SK-N-SH (cell line): ENCODE measurements at regions not wholly inside any gene's neighbourhood (a gene's known extent, or its start where the extent isn't known, plus 50 kb on each side); places are given as distances from the start of the nearest gene placed in this dataset.

Experiments used
- CTCF ChIA-PET: fragments of 300-600, 350-600 bp; formaldehyde crosslinking; extraction: SDS; loops from one replicate; lab custom pipeline; 2021; lab: Yijun Ruan, JAX
- POLR2A ChIA-PET: fragments of 350-600 bp; sonication (Branson Sonifier 250); formaldehyde crosslinking; extraction: SDS; loops from one replicate; lab custom pipeline; 2020; ENCODE audit warnings: antibody characterized with exemption, inconsistent platforms; lab: Yijun Ruan, JAX
- DNase-seq: peaks from one replicate; pipeline ENCODE4 v3.0.0; 2012
- H2AFZ ChIP-seq: fragments of 200-600 bp; sonication (generic); 2 replicates; pipeline ENCODE4 v1.8.1; 2016; ENCODE audit warnings: antibody characterized with exemption, mild to moderate bottlenecking, low read depth
- H3F3A ChIP-seq: fragments of 200-600 bp; sonication (generic); replicated peaks from 2 replicates; pipeline ENCODE3; 2016; ENCODE audit warnings: antibody characterized with exemption, mild to moderate bottlenecking; ENCODE audit not compliant: insufficient read depth
- H3K27ac ChIP-seq, 2 experiments: fragments of 200-500 bp in 1 of 2; fragments of 200-600 bp in 1 of 2; sonication (Bioruptor generic) in 1 of 2; sonication (generic), shearing (Covaris generic) in 1 of 2; 2 replicates each; pipeline versions ENCODE4 v1.5.1 to v1.6.1; 2014 to 2016; ENCODE audit warnings: low read depth in 2 of 2, inconsistent platforms in 1 of 2, low read length in 1 of 2, mild to moderate bottlenecking in 1 of 2, mixed read lengths in 1 of 2
- H3K27me3 ChIP-seq: fragments of 200-600 bp; sonication (generic), shearing (Covaris generic); 2 replicates; pipeline ENCODE4 v1.6.1; 2016; ENCODE audit warnings: mixed run types; ENCODE audit not compliant: insufficient read depth
- H3K36me3 ChIP-seq, 2 experiments: fragments of 200-500 bp in 1 of 2; fragments of 200-600 bp in 1 of 2; sonication (Bioruptor generic) in 1 of 2; sonication (generic) in 1 of 2; replicated peaks in 1 of 2; 2 replicates each; pipeline versions ENCODE3 to v1.5.1; 2014 to 2016; ENCODE audit warnings: low read length in 1 of 2, mild to moderate bottlenecking in 1 of 2; ENCODE audit not compliant: insufficient read depth in 2 of 2, control insufficient read depth in 1 of 2
- H3K4me1 ChIP-seq, 2 experiments: fragments of 200-500 bp in 1 of 2; fragments of 200-600 bp in 1 of 2; sonication (Bioruptor generic) in 1 of 2; sonication (generic), shearing (Covaris generic) in 1 of 2; 2 replicates each; pipeline versions ENCODE4 v1.5.1 to v1.6.1; 2014 to 2016; ENCODE audit warnings: low read depth in 1 of 2, low read length in 1 of 2, mixed run types in 1 of 2; ENCODE audit not compliant: insufficient read depth in 2 of 2, control insufficient read depth in 1 of 2
- H3K4me2 ChIP-seq: fragments of 200-600 bp; sonication (generic), shearing (Covaris generic); 2 replicates; pipeline ENCODE4 v1.6.1; 2017; ENCODE audit warnings: mixed run types
- H3K4me3 ChIP-seq, 2 experiments: fragments of 200-500 bp in 1 of 2; fragments of 200-600 bp in 1 of 2; sonication (Bioruptor generic) in 1 of 2; sonication (generic), shearing (Covaris generic) in 1 of 2; 2 replicates each; pipeline versions ENCODE4 v1.5.1 to v1.8.1; 2014 to 2016; ENCODE audit warnings: low read depth in 2 of 2, inconsistent platforms in 1 of 2, low read length in 1 of 2, mild to moderate bottlenecking in 1 of 2, mixed read lengths in 1 of 2, moderate library complexity in 1 of 2
- H3K79me2 ChIP-seq: fragments of 200-600 bp; sonication (generic); 2 replicates; pipeline ENCODE4 v1.8.1; 2017; ENCODE audit warnings: mild to moderate bottlenecking; ENCODE audit not compliant: insufficient read depth
- H3K9ac ChIP-seq: fragments of 200-600 bp; sonication (generic); 2 replicates; pipeline ENCODE4 v1.6.1; 2017; ENCODE audit warnings: mixed run types
- H3K9me2 ChIP-seq: fragments of 200-600 bp; sonication (generic); 2 replicates; pipeline ENCODE4 v1.6.1; 2017; ENCODE audit warnings: mixed run types
- H3K9me3 ChIP-seq: fragments of 200-600 bp; sonication (generic); 2 replicates; pipeline ENCODE4 v1.6.1; 2017; ENCODE audit warnings: mixed run types, mild to moderate bottlenecking, moderate library complexity
- H4K20me1 ChIP-seq: fragments of 200-600 bp; sonication (generic); 2 replicates; pipeline ENCODE4 v1.6.1; 2017; ENCODE audit warnings: mild to moderate bottlenecking, mixed run types; ENCODE audit not compliant: insufficient read depth
- EP300 ChIP-seq, 2 experiments: IDR thresholded peaks; 2 replicates each; pipeline versions ENCODE4 v1.4.0 to v1.6.1; 2012; ENCODE audit warnings: borderline replicate concordance in 1 of 2, low read depth in 1 of 2, low read length in 1 of 2
- EZH2phosphoT487 ChIP-seq: fragments of 200-600 bp; sonication (generic); IDR thresholded peaks from 2 replicates; pipeline ENCODE4 v1.6.1; 2017; ENCODE audit warnings: low read depth, mixed run types, mild to moderate bottlenecking, antibody characterized with exemption, moderate library complexity, borderline replicate concordance
- FOXJ3 ChIP-seq: sonication (generic); formaldehyde crosslinking; IDR thresholded peaks from 2 replicates; pipeline ENCODE4 v1.5.1; 2020; ENCODE audit warnings: mild to moderate bottlenecking, missing genetic modification reagents
- FOXM1 ChIP-seq: IDR thresholded peaks from 2 replicates; pipeline ENCODE4 v1.4.0; 2012; ENCODE audit warnings: low read depth, mild to moderate bottlenecking
- JUND ChIP-seq: IDR thresholded peaks from 2 replicates; pipeline ENCODE4 v1.4.0; 2012
- MXI1 ChIP-seq: IDR thresholded peaks from 2 replicates; pipeline ENCODE4 v1.6.1; 2012; ENCODE audit warnings: mild to moderate bottlenecking, low read depth, low read length, improper control_type of control experiment
- NFIC ChIP-seq: IDR thresholded peaks from 2 replicates; pipeline ENCODE4 v1.4.0; 2012; ENCODE audit warnings: borderline replicate concordance
- NRF1 ChIP-seq: IDR thresholded peaks from 2 replicates; pipeline ENCODE4 v1.6.1; 2012; ENCODE audit warnings: low read depth, mild to moderate bottlenecking, low read length
- RAD21 ChIP-seq: IDR thresholded peaks from 2 replicates; pipeline ENCODE4 v1.6.1; 2012; ENCODE audit warnings: mild to moderate bottlenecking, low read length
- REST ChIP-seq: IDR thresholded peaks from 2 replicates; pipeline ENCODE4 v1.6.1; 2012; ENCODE audit warnings: mild to moderate bottlenecking, low read depth, low read length, moderate library complexity
- SIN3A ChIP-seq: IDR thresholded peaks from 2 replicates; pipeline ENCODE4 v1.6.1; 2012; ENCODE audit warnings: low read depth, mild to moderate bottlenecking, low read length, moderate library complexity, borderline replicate concordance
- SMC3 ChIP-seq: IDR thresholded peaks from 2 replicates; pipeline ENCODE4 v1.6.1; 2012; ENCODE audit warnings: low read depth, low read length, improper control_type of control experiment
- TAF1 ChIP-seq: IDR thresholded peaks from 2 replicates; pipeline ENCODE4 v1.6.1; 2012; ENCODE audit warnings: low read depth, mild to moderate bottlenecking, low read length, moderate library complexity, borderline replicate concordance
- TCF12 ChIP-seq: IDR thresholded peaks from 2 replicates; pipeline ENCODE4 v1.4.0; 2012
- YY1 ChIP-seq: IDR thresholded peaks from 2 replicates; pipeline ENCODE4 v1.4.0; 2012; ENCODE audit warnings: low read depth, mild to moderate bottlenecking
- WGBS: methylation state at CpG from one replicate; pipeline ENCODE4 v1.1.6; 2017; ENCODE audit warnings: low lambda C conversion rate; 5-methylcytosine and 5-hydroxymethylcytosine counted together
- TF ChIP-seq, protein P1 (sequence below): IDR thresholded peaks from 2 replicates; pipeline ENCODE4 v1.4.0; 2012; ENCODE audit warnings: low read depth
- TF ChIP-seq, protein P2 (sequence below): IDR thresholded peaks from 2 replicates; pipeline ENCODE4 v1.4.0; 2012; ENCODE audit warnings: low read depth, borderline replicate concordance

- DNase-seq = no peak
- Histone ChIP-seq H3K36me3 (no peaks in the 10 kb centered on the region), H3K79me2 (no peaks in the 10 kb centered on the region), H3K27ac (no peak overlapping the region), H3K4me3 (no peak overlapping the region), H3F3A (no peaks in the 10 kb centered on the region), H3K9me3 (no peaks in the 10 kb centered on the region), H3K27me3 (no peaks in the 10 kb centered on the region), H3K4me2 (no peak overlapping the region), H3K9me2 (no peaks in the 10 kb centered on the region), H3K9ac (no peak overlapping the region), H3K4me1 (no peaks in the 10 kb centered on the region), H4K20me1 (no peaks in the 10 kb centered on the region), H2AFZ (no peak overlapping the region)
- CTCF ChIA-PET = interaction anchor here (0.6 kb wide), 1 partner anchor 19 kb away, joined by 3 read pairs; no protein-coding TSS in a partner anchor
- TF ChIP-seq JUND = no peak
- no peak for TF ChIP-seq SIN3A
- no peak for TF ChIP-seq TCF12
- no peak for TF ChIP-seq RAD21
- TF ChIP-seq, protein P1, sequence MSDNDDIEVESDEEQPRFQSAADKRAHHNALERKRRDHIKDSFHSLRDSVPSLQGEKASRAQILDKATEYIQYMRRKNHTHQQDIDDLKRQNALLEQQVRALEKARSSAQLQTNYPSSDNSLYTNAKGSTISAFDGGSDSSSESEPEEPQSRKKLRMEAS = no peak
- TF ChIP-seq TAF1 = no peak
- no peak for TF ChIP-seq YY1
- no peak for TF ChIP-seq REST
- TF ChIP-seq NFIC = no peak
- TF ChIP-seq, protein P2, sequence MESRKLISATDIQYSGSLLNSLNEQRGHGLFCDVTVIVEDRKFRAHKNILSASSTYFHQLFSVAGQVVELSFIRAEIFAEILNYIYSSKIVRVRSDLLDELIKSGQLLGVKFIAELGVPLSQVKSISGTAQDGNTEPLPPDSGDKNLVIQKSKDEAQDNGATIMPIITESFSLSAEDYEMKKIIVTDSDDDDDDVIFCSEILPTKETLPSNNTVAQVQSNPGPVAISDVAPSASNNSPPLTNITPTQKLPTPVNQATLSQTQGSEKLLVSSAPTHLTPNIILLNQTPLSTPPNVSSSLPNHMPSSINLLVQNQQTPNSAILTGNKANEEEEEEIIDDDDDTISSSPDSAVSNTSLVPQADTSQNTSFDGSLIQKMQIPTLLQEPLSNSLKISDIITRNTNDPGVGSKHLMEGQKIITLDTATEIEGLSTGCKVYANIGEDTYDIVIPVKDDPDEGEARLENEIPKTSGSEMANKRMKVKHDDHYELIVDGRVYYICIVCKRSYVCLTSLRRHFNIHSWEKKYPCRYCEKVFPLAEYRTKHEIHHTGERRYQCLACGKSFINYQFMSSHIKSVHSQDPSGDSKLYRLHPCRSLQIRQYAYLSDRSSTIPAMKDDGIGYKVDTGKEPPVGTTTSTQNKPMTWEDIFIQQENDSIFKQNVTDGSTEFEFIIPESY = no peak
- TF ChIP-seq SMC3 = no peak
- TF ChIP-seq EZH2phosphoT487 = no peak
- no peak for TF ChIP-seq FOXJ3 (CRISPR knock-in tag)
- no peak for TF ChIP-seq NRF1
- WGBS = 34% methylated on average over 4 of the region's 4 CpGs
- POLR2A ChIA-PET = no interaction called here
Measured at GRCh38 chr18:70762812-70763211, 474.0 kb downstream of the SOCS6 start.

GRCh38 chr18:70758780-70759179, 469.9 kb downstream of the SOCS6 start:
- Histone ChIP-seq H2AFZ (no peak overlapping the region), H3F3A (no peaks in the 10 kb centered on the region), H3K4me1 (no peaks in the 10 kb centered on the region), H3K4me3 (no peak overlapping the region), H3K36me3 (no peaks in the 10 kb centered on the region), H3K9ac (no peak overlapping the region), H3K4me2 (no peak overlapping the region), H3K27ac (no peak overlapping the region), H3K9me2 (no peaks in the 10 kb centered on the region), H3K27me3 (no peaks in the 10 kb centered on the region), H3K79me2 (no peaks in the 10 kb centered on the region), H3K9me3 (no peaks in the 10 kb centered on the region), H4K20me1 (no peaks in the 10 kb centered on the region)
- ChIA-PET POLR2A (no interaction called here), CTCF (no interaction called here)
- TF ChIP-seq SIN3A (no peak), FOXM1 (no peak), EP300 (IDR thresholded peaks at IDR 0.05; ENCODE audit: borderline replicate concordance in 1 of 2, low read depth in 1 of 2, low read length in 1 of 2) (no peak), MXI1 (no peak)
- DNase-seq = no peak
- WGBS = 60% methylated on average over 6 of the region's 6 CpGs
